ENCODE measurements at regions not wholly inside any gene's neighbourhood (a gene's known extent, or its start where the extent isn't known, plus 50 kb on each side); places are given as distances from the start of the nearest gene placed in this dataset.

- TF ChIP-seq POLR2A (IDR thresholded peaks at IDR 0.05): no peak
- TF ChIP-seq CTCF (IDR thresholded peaks at IDR 0.05): no peak
These were observed 493.9 kb downstream of the HTR7 start for GRCh38 chr10:90363799-90364483.
